GM04504 (cell line): ENCODE measurements at regions not wholly inside any gene's neighbourhood (a gene's known extent, or its start where the extent isn't known, plus 50 kb on each side); places are given as distances from the start of the nearest gene placed in this dataset.

Experiments
- DNase-seq: peaks from one replicate; pipeline ENCODE4 v3.0.0-alpha.2; 2012; ENCODE audit warnings: low read depth

DNA sequence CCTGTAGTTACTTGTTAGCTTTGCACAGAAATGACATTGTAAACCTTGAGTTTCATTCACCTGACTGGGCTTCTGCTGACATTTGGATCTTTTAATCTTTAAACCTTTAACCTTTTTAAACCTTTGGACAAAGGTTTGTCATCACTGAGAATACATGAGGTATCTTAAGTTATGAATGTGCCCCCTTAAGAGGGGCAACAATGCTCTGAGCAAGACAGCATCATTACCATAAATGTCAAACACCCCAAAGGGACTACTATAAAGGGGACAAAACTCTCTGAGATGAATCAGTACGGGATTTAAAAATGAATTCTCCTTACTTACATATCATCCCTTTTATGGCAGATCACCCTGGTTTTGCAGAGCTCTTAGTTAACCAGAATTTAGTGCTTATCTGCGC is 203.3 kb downstream of the COG6 start:
- no peak for DNase-seq

DNA sequence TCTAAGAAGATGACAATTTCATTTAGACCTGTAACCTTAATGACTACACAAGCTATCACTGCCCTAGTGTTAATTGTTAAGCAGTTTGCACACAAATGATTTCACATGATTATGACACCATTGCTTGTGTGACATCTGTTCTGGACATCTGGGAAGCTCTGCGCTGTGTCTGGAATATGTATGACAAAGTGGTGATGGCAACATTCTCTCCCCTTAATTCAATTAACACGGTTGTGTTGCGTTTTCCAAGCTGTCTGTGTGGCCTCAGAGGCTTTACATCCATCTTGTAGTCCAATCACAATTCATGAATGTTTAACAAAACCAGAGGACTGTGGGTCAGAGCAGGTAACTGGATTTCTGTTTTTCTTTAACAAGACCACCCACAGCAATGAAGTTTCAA is 204.4 kb downstream of the COG6 start:
- no peak for DNase-seq

DNA sequence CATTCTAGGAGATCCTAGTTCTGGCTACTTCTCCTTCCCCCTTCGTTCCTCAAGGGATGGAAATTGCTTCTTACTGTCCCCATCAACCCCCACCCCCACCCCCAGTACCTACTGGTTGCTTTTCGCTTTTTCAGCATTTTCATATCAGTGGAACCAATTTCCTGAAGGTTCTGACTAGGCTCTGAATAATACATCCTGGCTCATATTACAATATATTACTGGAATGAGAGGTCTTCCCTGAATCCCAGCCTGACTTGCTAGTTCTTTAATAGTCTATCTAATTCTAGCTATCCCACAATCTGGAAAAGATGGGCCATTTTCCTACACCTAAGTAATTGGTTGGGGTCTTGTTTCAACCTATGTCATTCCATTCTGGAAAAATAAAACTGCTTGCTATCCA is 207.4 kb downstream of the COG6 start:
- no peak for DNase-seq

DNA sequence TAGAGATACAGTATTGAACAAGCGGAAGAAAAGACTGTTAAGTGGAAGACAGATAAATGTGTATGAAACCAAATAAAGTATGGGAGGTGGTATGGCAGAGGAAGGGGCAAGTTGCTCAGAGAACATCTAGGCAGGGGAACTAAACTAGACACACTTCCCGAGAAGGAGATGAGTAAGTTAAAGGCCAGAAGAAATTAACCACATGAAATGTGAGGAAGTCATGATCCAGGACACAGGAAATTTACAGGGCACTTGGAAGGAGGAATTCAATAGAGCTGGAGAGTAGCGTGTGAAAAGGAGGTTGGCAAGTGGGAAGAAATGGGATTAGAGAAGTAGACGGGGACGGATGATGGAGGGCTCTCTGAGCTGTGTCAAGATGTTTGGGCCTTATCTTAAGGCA is 208.8 kb downstream of the COG6 start:
- DNase-seq, result no peak

DNA sequence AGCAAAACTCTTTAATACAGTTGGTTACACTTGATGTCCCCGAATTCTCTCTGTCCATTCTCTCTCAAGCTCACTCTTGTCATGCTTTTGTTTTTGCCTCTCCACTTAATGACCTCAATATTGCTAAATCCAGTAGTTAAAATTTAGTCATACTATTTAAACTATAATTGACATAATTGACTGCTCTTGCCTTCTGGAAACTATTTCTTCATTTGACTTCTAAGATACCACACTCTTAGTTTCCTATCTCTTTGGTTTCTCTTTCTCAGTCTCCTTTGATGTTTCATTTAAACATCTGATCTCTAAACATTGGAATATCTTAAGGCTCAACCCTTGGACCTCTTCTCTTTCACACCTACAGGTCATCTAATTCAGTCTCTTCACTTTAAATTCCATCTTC is 211.3 kb downstream of the COG6 start:
- no peak for DNase-seq

DNA sequence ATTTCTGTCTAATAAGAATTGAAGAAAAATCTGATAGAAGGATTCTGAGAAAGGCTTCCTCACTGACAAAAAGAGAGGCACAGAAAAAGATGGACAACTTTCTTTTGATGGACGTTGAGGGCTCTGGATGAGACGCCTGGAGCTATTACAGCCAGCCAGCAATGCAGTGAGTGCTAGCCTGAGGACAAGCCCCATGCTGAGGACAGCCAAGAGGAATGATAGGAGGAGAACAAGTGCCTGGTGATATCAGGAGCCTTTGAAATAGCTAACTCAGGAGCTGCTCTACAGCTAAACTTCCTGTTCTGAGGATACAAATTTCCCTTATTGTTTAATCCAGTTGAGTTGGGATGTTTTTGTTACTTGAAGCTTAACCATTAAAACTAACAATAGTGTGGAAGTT is 212.3 kb downstream of the COG6 start:
- DNase-seq, result no peak

DNA sequence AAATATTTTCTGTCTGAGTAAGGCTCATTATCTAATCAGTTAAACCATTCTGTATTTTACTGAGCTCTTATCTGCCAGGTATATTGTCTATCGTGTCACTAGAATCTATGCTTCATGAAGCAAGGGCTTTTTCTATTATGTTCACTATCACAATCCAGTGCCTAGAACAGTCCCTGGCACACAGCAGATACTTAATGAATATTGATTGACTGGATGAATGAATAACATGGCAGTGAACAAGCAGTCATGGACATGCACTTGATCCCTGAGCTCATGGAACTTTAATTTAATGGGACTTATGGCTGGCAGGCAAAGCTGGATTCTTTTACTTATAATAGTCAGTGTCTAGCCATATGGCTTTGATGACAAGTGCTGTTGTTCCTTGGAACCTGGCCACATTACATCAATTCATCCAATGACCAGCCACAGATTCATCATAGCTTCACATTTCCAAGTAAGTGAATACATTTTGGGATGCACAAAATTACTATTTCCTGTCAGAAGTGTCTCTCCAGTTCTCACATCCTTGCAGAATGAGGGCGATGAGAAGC is 214.8 kb downstream of the COG6 start:
- DNase-seq, result peak; percentile 34

DNA sequence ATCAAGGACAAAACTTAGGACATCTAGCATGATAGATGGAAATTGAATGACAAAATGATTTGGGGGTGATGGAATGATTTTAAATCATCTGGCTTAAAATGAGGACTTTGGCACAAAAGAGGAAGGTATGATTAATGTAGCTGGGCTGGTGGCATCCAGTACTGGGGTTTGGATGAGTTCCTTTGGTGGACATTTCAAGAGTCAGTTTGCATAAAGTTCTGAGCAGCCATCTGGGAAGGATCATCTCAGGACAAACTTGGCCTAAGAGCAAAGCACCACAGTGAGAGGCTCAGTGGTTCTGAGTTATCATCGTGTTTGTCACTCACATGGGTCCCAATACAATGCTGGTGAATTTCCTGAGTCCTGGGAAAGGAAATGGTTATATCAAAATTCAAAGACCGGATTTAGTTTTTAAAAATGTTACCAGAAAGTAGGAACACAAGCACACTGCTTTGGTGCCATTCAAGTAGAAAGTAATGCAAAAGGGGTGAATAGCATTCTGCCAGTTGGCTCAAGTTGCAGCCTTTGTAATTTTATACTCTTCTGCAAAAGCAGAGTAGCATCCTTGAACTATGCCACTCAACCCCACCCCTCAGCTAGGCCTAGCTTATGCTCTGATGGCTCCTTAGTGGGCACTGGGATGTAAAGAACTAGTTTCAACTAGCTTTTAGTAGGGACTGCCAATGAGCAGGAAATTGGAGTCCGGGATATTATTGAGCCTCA is 219.0 kb downstream of the COG6 start:
- no peak for DNase-seq

DNA sequence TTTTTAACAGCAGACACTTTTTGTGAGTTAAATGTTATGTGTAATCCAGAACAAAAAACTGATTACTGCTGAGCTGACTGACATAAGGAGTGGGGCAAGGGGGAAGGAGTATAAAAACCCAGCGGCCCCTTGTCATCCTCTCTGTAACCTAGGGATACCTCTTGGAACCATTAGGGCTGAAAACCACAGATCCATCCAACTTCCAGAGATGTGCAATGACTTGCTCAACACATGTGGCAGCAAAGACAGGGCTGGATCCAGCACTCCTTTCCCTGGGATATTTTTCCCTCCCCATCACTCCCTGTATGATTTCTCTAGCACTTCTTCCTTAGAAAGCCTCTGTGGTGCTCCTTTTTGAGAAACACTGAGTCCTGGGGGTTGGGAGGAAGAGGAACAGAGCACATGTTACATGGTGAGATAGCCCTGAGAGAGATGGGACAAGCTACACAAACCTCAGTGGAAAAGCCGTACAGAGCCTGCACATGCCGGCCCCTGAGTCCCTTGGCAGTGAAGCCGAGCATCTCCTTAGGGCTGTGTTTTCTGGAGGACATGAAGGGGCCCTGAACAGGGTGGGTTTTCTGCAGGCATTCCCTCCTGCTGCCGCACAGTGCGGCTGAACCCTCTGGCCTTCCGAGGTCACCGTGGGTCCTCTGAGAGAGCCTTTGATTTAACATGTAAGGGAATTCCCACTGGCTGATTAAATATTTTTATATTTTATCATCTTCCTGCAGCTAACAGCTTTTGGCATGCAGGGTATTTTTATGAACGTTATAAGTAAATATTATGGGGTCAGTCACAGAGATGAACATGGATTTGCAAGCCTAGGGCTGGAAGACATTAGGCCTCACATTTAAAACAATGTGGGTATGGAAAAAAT is 219.9 kb downstream of the COG6 start:
- DNase-seq, result no peak

DNA sequence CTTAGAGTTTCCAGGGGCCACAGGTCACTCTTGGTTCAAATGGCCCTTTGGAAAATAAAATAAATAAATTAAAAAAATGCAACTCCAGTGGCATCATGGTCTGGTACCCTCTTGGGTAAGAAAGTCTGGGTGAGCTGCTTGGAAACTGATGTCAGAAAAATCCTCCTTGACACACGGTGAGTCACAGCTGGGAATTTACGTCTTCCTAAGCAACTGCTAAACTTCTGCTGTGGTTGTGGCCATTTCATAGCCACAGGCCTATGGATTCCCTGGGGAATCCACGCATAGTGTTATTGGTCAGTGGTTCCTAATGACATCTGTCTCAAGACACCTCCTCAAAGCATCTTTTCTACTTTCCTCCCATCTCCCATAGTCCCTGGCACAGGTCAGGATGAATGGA is 220.8 kb downstream of the COG6 start:
- peak; percentile 87 for DNase-seq

DNA sequence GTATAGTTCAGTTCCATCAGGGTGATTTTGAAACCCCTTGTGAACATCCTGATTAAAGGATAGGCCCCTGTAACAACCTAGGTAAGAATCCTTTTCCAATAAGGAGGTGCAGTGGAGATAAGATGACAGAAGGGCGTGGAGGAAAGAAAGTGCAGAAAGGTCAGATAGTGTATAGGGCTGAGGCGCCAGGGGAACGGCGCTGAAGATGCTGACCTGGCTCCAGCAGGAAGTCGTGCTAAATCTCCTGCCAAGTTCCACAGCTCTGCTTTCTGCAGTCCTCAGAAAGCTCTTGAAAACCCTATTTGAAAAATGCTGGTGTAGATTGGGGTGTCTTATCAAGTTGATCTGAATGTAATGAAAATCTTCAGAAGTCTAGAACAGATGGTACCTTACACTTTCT is 221.7 kb downstream of the COG6 start:
- DNase-seq, result no peak

DNA sequence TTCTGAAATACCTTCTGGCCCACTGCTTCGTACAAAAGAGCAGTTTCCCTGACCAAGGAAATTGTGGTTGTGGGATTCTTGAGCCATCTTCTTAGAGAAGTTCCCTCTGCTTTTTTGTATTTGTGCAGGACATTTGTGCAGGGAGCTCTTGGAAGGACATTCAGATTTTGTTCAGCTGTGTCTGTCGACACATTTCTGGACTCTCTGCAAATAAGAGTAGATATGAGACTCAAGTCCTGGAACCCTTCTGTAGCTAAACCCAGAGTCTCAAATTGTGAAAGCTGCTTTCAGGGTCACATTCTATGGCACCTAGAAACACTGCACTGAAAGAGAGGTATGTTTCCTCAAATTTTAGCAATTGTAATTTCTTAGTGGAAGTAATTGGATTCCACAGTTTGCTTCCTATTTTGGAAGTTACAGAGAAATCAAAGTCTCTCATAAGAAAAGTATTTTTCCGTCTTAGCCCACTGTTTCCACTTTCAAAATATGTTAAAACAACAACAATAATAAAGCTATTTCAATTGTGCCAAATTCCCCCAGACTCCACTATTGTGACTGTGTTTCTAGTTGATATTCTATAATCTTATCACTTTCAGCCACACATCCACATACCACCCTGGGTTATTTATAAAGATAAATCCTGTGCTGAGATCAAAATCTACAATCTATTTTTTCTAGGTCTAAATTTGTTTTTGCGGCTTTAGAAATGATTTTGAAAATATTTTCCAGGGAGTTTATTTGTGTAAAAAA is 224.0 kb downstream of the COG6 start:
- no peak for DNase-seq

DNA sequence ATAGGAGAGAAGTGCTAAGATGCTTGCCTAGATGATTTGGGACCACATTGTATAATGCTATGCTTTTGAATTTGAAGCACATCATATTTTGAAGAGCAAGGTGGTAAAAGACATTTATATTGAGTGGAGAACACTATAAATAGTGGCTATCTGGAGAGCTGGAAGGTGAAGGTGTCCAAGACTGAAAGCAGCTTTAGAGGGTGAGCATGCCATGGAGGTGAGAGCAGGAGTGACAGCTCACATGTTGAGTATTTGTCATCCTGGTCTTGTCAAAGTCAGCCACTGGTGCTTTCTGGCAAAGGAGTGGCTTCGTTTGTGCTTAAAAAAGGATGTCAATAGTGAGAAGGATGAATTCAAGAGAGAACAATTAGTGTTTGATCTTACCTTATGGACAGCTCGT is 225.9 kb downstream of the COG6 start:
- DNase-seq, result no peak

DNA sequence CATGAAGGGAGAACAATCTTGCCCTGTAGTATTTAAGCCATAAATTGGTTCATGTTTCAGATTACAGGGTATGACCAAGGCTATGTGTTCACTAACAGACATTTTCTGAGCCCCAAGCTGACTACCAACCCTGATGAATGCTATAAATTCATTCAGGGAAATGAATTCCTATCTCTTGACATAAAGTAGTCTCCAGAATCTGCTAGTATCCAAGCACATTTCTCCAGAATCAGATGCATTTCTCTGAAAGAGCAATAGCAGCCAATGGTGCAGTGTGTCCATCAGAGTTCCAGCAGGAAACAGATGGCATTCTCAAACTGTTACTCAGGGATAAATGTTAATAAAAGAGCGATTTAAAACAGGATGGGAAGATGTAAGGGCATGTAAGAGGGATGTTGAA is 226.4 kb downstream of the COG6 start:
- DNase-seq, result peak; percentile 56

DNA sequence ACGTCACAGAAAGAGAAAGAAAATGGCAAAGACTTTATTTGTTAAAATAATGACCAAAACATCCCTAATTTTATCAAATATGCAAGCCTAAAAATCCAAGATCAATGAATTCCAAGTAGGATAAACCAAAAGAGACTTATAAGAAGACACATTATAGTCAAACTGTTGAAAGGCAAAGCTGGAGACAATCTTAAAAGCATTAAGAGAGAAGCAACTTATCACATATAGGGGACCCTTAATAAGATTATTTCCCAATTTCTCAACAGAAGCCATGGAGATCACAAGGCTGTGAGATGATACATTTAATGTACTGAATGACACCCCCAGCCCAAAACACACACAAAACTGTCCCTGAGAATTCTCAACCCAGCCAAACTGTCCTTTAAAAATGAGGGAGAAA is 228.7 kb downstream of the COG6 start:
- no peak for DNase-seq

DNA sequence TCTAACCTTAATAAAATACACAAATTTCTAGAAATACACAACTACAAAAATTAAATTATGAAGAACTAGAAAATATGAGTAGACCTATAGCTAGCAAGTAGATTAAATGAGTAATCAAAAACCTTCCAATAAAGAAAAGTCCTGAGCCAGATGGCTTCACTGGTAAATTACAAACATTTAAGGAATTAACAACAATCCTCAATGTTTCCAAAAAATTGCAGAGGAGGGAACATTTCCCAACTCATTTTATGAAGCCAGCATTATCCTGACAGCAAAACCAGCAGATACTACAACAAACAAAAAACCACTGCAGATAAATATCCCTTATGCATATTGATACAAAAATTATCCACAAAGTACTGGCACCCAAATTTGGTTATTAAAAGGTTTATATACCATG is 230.9 kb downstream of the COG6 start:
- DNase-seq, result no peak

DNA sequence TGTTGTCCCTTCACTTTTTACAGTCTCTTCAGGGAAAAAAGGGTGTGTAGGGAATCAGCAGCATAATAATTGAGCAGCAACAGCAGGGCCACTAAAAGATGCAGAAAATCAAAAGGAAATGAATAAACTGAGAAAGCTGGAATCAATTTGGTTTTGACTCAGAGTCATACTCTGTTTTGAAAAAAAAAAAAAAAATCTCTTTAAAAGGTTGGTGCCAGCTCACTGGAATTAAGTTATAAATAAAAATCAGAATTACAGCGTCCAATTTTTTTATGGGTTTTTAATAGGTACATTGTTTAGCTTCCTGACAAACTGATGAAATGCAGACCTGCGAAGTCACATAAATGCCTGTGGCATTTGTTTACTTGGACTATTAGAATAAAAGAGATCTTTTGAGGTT is 231.9 kb downstream of the COG6 start:
- DNase-seq, result no peak

DNA sequence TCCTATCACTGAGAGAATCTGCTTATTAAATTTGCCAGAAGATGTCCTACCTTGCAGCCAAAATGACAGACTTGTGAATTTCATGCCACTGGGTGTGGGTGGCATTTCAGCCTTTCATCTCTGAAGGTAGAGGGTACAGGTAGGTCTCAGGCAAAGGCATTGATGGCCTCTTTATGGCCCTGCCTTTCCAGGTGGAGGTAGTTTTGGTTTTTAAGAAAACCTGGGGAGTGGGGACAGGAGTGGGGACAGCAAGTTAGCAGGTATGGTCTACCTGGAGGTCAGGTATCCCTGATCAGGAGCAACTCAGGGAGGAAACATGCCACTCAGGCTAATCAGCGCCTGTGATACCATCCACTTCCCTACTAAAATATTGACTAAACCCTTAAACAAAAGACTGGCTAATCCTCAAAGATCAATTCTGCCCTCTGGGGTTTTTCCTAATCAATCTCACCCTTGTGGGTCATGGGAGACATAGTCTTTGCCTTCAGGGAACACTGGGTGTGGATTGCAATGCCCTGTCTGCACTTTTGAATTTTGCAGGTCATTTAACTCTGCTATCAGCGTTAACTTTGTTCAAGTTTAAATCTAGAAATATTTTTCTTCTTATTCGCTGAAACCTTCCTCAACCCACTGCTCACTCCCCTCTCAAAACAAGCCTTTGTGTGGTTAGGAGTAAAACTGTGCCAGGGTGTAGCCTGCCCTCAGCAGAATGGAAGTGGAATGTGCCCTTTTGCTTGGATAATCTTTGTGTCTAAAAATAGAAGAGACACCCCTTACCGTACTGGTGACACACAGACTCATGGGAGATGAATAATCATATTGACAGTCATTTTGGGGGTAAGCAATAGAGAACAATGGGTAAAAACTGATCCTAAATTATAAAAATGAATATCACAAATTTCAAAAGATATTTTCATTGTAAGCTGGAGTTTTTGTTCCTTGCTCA is 233.7 kb downstream of the COG6 start:
- DNase-seq, result no peak

DNA sequence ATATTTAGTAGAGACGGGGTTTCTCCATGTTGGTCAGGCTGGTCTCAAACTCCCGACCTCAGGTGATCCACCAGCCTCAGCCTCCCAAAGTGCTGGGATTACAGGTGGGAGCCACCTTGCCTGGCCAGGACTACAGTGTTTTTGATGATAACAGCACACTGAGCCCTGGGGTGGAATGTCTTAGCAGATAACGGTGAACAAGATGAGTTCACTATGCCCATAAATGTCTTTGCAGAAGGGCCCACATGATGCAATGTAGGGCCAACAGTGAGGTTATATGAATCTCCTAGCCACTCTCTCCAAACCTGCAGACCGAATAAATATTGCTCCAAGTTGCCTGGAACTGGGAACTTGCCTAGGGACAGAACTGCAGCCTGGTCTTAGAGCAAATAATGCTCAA is 235.1 kb downstream of the COG6 start:
- no peak for DNase-seq

DNA sequence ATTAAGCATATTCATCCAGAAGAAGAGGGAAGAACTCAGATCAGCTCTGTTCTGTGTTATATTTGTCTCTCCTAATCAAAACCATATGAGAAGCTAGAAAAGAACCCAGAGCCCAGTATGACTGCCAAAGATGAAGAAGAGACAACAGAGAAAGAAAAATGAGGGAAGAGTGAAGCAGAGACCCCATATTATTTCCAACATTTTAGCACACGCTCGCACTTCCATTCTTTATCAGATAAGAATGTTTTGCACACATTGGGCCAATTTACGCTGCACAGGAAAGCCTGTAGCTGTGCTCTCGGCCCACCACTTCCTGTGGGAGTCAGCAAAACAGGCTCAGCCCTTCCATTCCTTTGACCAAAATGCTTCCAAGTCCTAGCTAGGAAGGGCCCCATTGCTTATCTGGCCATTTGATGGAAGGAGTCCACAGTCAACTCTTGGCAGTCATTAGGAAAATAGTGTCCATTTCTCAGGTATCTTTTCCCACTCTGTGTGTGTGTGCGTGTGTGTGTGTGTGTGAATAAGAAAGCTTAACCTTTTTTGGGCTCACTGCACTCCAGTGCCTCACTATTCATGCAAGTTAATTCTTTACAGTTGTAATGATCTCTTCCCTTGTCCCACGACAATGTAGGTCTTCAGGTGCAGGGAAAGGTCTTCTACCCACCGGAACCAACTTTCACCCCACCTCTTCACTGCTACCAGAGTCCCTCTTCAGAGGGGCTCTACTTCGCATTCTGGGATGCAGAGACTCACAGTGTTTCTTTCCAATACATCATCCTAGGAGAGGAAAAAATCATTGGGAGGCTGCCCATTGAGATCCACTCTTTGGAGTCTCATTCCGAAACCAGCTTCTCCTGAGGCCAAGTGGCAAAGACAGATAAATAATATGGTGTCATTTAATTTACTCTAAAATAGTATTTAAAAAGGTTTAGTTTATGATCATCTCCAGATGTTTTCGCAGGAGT is 237.5 kb downstream of the COG6 start:
- DNase-seq, result no peak
